GM08714 (cell line): ENCODE measurements at regions not wholly inside any gene's neighbourhood (a gene's known extent, or its start where the extent isn't known, plus 50 kb on each side); places are given as distances from the start of the nearest gene placed in this dataset.

Experiments used
- H3K4me3 ChIP-seq: fragments of 200-500 bp; sonication (Bioruptor generic); 2 replicates; pipeline ENCODE4 v1.5.1; 2014; ENCODE audit warnings: mild to moderate bottlenecking, low read length, inconsistent platforms
- ZNF274 ChIP-seq: IDR thresholded peaks from 2 replicates; pipeline ENCODE4 v1.6.1; 2012; ENCODE audit warnings: mild to moderate bottlenecking, low read depth, low read length

DNA sequence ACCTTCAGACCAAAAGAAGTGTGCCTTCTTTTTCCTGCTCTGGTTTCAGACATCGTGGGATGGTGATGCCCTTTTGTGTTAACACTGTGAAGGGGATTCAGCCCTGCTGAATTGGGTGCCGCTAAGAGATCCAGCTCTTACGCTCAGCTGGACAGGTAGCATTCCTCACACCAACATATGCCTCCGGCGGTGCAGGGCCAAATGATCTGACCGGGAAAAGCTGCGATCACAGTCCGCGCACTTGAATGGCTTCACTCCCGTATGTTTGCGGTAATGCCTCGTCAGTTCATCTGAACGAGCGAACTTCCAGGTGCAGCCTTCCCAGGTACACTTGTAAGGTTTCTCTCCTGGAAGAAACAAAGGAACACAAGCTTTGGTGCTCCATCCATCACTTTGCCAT is 438.9 kb downstream of the KLF12 start:
- TF ChIP-seq ZNF274, result no peak
- no peak overlapping the region for H3K4me3 ChIP-seq

DNA sequence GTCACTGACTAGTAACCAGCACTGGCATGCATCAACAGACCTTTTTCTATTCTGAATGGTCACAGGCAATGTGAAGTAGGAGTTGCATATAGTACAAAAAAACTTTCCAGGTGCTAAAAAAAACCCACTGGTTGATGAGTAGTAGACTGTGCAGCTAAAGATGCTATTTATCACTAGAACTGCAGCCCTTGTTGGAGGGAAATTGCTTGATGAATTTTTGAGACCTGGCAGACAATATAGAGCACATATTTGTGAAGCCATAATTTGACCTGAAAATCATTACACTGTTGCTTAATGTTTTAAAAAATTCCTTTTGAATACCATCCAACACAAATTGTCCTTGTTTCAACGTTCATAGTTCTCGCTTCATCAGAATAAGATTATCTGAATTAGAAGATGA is 441.0 kb downstream of the KLF12 start:
- TF ChIP-seq ZNF274, result no peak

GRCh38 chr13:73691891-73692290 is 442.3 kb downstream of the KLF12 start:
- TF ChIP-seq ZNF274, result no peak
- H3K4me3 ChIP-seq, result no peak overlapping the region

More for the DNA sequence above, 441.0 kb downstream of the KLF12 start:
- H3K4me3 ChIP-seq, result no peak overlapping the region

- TF ChIP-seq ZNF274, result no peak
- no peak overlapping the region for H3K4me3 ChIP-seq
Observed at GRCh38 chr13:73687929-73688328, 446.3 kb downstream of the KLF12 start.

DNA sequence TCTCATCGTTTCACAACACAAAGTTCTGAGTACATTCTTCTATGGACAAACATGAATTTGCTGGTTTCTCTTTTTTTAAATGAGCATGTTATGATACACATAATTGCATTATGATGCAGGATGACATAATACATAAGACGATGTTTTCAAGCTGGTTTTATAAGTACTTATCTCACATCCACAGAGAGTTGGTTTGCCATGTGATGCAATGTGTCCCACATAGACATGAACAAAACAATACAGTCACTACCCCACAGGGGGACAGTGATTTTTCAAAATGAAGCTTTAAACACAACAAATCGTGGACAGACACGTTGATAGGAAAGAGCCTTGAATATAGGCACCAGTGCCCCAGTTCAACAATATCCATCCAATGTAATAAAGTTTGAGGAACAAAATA is 447.1 kb downstream of the KLF12 start:
- TF ChIP-seq ZNF274, result no peak

GRCh38 chr13:73684750-73685149 is 449.5 kb downstream of the KLF12 start:
- TF ChIP-seq ZNF274, result no peak
- no peak overlapping the region for H3K4me3 ChIP-seq

More for the DNA sequence above, 447.1 kb downstream of the KLF12 start:
- no peak overlapping the region for H3K4me3 ChIP-seq

DNA sequence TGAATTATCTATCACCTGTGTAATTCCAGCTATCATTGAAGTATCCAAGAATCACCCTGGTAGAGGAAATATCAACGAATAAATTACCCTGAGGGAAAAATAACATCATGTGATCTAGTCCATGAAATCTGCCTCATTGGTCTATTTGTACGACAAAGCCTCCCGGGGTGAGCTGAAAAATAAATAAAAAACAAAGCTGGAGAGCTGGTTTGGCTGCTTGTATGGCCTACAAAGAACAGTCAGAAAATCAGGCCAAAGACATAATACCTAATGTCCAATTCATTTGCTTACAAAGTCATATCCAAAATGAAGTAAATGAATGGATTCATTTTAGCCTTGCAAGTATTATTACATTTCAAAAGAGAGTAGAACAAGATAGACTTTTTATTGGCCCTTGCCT is 449.9 kb downstream of the KLF12 start:
- no peak overlapping the region for H3K4me3 ChIP-seq
- TF ChIP-seq ZNF274, result no peak

DNA sequence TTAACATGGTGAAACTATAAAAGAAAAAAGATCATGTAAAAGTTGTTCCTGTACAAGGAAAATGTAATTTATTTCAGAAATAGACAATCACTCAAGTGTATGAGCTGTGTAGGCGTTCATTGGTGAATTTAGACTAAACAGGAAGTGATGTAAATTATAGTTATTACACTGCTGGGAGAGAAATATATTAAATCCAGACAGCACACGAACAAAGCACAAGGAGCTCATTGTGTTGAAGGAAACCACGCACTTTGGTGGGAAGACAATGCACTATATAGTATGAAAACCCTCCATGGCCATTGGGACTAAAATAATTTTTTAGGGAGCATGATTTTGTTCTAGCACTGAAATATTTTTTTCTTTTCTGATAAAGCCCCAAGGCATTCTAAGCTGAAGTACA is 450.5 kb downstream of the KLF12 start:
- no peak for TF ChIP-seq ZNF274
- H3K4me3 ChIP-seq, result no peak overlapping the region

GRCh38 chr13:73681779-73682178 is 452.4 kb downstream of the KLF12 start:
- no peak overlapping the region for H3K4me3 ChIP-seq
- TF ChIP-seq ZNF274, result no peak

DNA sequence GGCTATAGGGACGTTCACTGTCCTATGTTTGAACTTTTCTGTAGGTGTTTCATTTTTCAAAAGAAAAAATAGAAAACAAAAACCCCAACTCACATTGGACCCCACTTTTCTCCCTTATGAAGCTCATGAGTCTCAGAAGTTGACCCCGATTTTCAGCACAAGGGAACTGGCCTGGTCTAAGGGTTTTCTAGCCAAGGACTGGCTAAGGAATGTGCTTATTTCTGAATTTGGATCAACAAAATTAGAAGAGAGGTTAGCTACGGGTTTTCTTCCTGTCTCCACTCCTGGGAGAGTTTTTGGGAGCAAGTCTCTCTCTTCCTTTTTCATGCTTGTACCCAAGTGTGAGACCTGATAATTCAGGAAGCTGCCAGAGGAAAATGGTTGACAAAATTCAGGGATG is 453.2 kb downstream of the KLF12 start:
- no peak overlapping the region for H3K4me3 ChIP-seq
- TF ChIP-seq ZNF274, result no peak

DNA sequence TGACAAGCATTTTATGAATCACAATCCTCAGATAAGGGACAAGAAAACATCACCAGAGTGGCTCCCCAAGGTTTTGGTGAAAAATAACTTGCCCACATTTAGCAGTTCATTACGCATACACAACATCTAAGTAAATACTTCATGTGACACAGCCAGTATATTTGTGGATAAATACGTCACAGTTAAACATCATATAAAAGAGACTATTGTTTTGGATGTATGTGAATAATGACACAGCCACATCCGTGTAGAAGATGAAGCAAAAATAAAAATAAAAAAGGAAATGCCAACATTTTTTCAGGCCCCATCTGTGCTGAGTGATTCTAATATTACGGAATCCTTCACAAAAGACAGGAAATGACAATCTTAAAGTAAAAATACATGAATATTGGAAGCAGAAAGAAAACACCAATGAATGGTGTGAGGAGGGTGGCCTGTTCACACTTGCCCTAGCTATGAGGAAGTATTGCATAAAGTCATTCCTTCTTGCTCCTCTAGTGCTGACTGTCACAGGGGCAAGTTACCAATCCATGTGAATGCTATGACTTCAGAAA is 457.1 kb downstream of the KLF12 start:
- no peak for TF ChIP-seq ZNF274
- no peak overlapping the region for H3K4me3 ChIP-seq

- TF ChIP-seq ZNF274, result no peak
- no peak overlapping the region for H3K4me3 ChIP-seq
Observed at GRCh38 chr13:73676550-73677047, 457.6 kb downstream of the KLF12 start.

DNA sequence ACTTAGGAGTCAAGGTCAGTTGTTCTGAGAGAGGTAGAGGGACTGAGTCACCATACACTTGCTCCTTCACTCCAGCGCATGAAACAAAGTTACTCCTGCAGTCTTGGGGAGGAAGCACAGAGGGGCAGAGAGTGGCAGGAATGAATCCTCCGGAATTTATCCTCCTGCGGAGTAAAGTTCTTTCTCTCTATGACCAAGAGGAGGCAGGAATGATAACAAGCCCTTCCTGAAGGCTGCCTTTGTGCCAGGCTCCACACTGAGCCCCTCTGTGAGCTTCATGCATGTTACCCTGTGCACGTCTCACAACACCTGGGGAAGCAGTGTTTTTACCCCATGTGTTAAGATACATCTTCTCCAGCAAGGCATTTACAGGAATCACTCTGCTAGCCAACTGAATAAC is 458.4 kb downstream of the KLF12 start:
- no peak for TF ChIP-seq ZNF274

DNA sequence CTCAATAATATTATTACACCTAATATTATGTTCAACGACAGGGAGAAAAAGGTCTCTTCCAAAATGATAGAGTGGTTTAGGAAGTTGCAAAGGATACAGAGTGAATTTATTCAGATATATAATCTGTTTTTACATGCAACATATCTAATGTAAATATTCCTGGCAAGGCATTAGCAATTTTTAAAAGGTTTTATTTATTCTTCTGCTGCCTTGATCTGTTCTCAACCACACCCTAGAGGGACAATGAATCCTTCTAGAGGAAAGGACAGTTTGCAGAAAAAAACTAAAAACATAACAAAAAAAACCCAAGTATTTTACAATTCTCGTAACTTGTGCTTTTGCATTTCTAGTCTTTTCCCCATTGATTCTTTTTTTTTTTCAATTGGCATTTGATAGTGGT is 459.6 kb downstream of the KLF12 start:
- TF ChIP-seq ZNF274, result no peak
- no peak overlapping the region for H3K4me3 ChIP-seq

More for the DNA sequence above, 458.4 kb downstream of the KLF12 start:
- no peak overlapping the region for H3K4me3 ChIP-seq

- no peak for TF ChIP-seq ZNF274
- H3K4me3 ChIP-seq, result no peak overlapping the region
Observed at GRCh38 chr13:73673931-73674330, 460.3 kb downstream of the KLF12 start.

DNA sequence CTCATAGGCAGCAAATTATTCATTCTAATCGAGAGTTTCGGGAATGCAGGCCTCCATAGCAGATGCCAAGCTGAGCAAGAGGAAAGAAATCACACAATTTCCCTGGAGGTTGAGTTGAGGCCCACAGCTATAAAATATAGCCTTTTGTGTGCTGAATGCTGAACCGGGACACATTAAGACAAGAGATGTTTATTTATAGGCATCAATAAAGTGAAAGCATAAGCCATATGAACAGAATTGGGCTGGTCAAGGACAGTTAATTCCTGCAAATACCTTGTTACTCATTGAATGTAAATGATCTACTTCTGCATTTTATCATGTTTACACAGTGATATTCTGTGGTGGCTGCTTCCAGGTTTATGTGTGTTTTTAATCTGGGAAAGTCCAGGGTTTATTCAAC is 461.7 kb downstream of the KLF12 start:
- H3K4me3 ChIP-seq, result no peak overlapping the region
- no peak for TF ChIP-seq ZNF274
